ENCODE measurements at regions not wholly inside any gene's neighbourhood (a gene's known extent, or its start where the extent isn't known, plus 50 kb on each side); places are given as distances from the start of the nearest gene placed in this dataset.

- H3K9me3 ChIP-seq: no peaks in the 10 kb centered on the region
- intact Hi-C loops (cut with DNase I; ENCODE audit: low total_unique reads): no loop called here
- no peak overlapping the region for H3K4me3 ChIP-seq
- H3K4me1 ChIP-seq: peaks cover 0 to 5% of the 10 kb centered on the region in 2 donors
- no peak for TF ChIP-seq POLR2A (IDR thresholded peaks at IDR 0.05)
- no peak for TF ChIP-seq CTCF (IDR thresholded peaks at IDR 0.05)
- no peak for DNase-seq
- H3K27me3 ChIP-seq: no peaks in the 10 kb centered on the region
- H3K36me3 ChIP-seq: no peaks in the 10 kb centered on the region
- H3K27ac ChIP-seq: no peak overlapping the region
Measured at GRCh38 chr18:23330423-23330822, 122.7 kb upstream of the RIOK3 start.

DNA sequence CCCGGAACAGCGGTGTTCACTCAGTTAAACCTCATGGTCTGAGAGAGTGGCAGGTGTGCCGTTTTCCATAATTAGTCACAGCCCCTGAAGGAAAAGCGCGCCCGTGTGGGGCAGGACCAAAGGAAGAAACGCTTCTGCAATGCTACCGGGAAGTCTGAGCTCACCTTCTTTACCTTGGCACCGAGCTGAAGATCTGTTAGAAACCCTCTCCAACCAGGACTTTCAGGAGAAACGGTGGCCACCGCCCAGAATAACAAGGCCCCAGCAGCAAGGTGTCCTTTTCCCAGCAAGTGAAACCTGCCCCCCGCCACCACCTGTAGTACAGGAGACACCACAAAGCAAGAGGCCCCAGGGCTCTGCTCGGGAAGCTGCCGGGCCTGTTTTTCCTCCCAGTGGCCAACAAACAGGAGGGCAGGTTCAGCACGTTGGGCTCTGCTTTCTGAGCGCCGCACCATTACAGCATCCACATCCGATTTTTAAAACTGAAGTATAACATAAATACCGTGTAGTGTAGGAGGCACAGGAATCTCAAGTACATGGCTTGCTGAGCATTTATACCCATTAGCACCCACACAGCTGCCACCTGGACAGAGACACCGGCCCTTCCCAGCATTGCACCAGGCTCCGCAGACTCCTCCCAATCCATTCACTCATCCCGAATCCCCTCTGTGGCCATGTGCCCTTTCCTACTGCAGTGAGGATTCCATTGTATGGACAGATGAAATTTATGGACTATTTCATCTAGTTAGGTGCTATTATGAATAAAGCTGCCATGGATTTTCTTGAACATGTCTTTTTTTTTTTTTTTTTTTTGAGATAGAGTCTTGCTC lies 121.8 kb upstream of the RIOK3 start:
- DNase-seq: no peak
- no peaks in the 10 kb centered on the region for H3K36me3 ChIP-seq
- no peaks in the 10 kb centered on the region for H3K9me3 ChIP-seq
- intact Hi-C loops (cut with DNase I; ENCODE audit: low total_unique reads): no loop called here
- no peak overlapping the region for H3K4me3 ChIP-seq
- H3K27ac ChIP-seq: no peak overlapping the region
- peaks cover 0 to 7% of the 10 kb centered on the region in 2 donors for H3K4me1 ChIP-seq
- no peak for TF ChIP-seq CTCF (IDR thresholded peaks at IDR 0.05)
- no peak for TF ChIP-seq POLR2A (IDR thresholded peaks at IDR 0.05)
- H3K27me3 ChIP-seq: no peaks in the 10 kb centered on the region

- intact Hi-C loops (cut with DNase I; ENCODE audit: low total_unique reads): no loop called here
- Histone ChIP-seq H3K4me3 (no peak overlapping the region), H3K27me3 (no peaks in the 10 kb centered on the region), H3K36me3 (no peaks in the 10 kb centered on the region), H3K4me1 (peaks cover 0 to 7% of the 10 kb centered on the region in 2 donors), H3K9me3 (no peaks in the 10 kb centered on the region), H3K27ac (no peak overlapping the region)
- DNase-seq: no peak
- TF ChIP-seq CTCF (IDR thresholded peaks at IDR 0.05) (no peak), POLR2A (IDR thresholded peaks at IDR 0.05) (no peak)
Measured at GRCh38 chr18:23332356-23332755, 120.7 kb upstream of the RIOK3 start.

DNA sequence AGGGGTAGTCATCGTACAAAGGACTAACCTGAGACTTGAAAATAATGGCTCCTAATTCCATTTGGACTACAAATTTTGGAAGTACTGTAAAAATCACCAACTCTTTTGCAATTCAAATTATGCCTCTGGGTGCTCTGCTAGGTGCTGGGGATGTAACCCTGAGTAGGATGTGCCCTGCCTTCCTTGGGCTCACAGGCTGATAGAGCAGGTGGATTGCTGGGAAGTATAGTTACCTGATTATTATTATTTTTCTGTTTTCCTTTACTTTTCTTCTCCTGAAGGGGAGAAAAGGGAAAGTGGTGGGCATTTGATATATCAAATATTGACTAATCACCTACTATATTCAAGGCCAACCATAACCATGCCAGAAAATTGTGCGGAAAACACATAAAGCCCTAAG lies 119.3 kb upstream of the RIOK3 start:
- DNase-seq: no peak
- no peaks in the 10 kb centered on the region for H3K27me3 ChIP-seq
- intact Hi-C loops (cut with DNase I; ENCODE audit: low total_unique reads): no loop called here
- peaks cover 0 to 7% of the 10 kb centered on the region in 2 donors for H3K4me1 ChIP-seq
- TF ChIP-seq CTCF (IDR thresholded peaks at IDR 0.05) (no peak), POLR2A (IDR thresholded peaks at IDR 0.05) (no peak)
- no peak overlapping the region for H3K27ac ChIP-seq
- no peak overlapping the region for H3K4me3 ChIP-seq
- no peaks in the 10 kb centered on the region for H3K9me3 ChIP-seq
- no peaks in the 10 kb centered on the region for H3K36me3 ChIP-seq

- peaks cover 0 to 7% of the 10 kb centered on the region in 2 donors for H3K4me1 ChIP-seq
- no peaks in the 10 kb centered on the region for H3K36me3 ChIP-seq
- no peak for TF ChIP-seq CTCF (IDR thresholded peaks at IDR 0.05)
- no peak for TF ChIP-seq POLR2A (IDR thresholded peaks at IDR 0.05)
- no peak for DNase-seq
- no peaks in the 10 kb centered on the region for H3K27me3 ChIP-seq
- intact Hi-C loops (cut with DNase I; ENCODE audit: low total_unique reads): no loop called here
- no peak overlapping the region for H3K27ac ChIP-seq
- no peak overlapping the region for H3K4me3 ChIP-seq
- H3K9me3 ChIP-seq: no peaks in the 10 kb centered on the region
Measured at GRCh38 chr18:23334569-23334968, 118.5 kb upstream of the RIOK3 start.
